A673 (cell line): ENCODE measurements at regions not wholly inside any gene's neighbourhood (a gene's known extent, or its start where the extent isn't known, plus 50 kb on each side); places are given as distances from the start of the nearest gene placed in this dataset.

Source experiments
- BruUV-seq: library from RNA; stranded (reverse); fragments of 400-500 nt; replicated peaks from 2 replicates; lab custom pipeline; 2021; lab: Mats Ljungman, UMichigan
- CTCF ChIA-PET: fragments of 300-600 bp; sonication (Branson Sonifier 250); formaldehyde crosslinking; loops from one replicate; lab custom pipeline; 2022; ENCODE audit warnings: antibody characterized with exemption; lab: Charles Lee
- POLR2A ChIA-PET: fragments of 300-600 bp; sonication (Branson Sonifier 250); formaldehyde crosslinking; loops from one replicate; lab custom pipeline; 2022; ENCODE audit warnings: antibody characterized with exemption; ENCODE audit not compliant: low non-redundant PET; lab: Charles Lee
- DNase-seq: peaks from one replicate; pipeline ENCODE4 v3.0.0-alpha.2; 2015; ENCODE audit warnings: low spot score
- H3K27ac ChIP-seq: fragments of 200-600 bp; sonication (generic); 2 replicates; pipeline ENCODE4 v1.5.1; 2016; ENCODE audit warnings: mixed run types, low read depth, mild to moderate bottlenecking, mixed read lengths, antibody characterized with exemption, low read length; ENCODE audit not compliant: poor library complexity, severe bottlenecking
- H3K27me3 ChIP-seq: fragments of 200-600 bp; sonication (generic); replicated peaks from 2 replicates; pipeline ENCODE4 v1.6.1; 2017; ENCODE audit warnings: mixed run types, low read depth, mild to moderate bottlenecking, mixed read lengths, antibody characterized with exemption, low read length; ENCODE audit not compliant: insufficient read depth, poor library complexity
- H3K36me3 ChIP-seq: fragments of 200-600 bp; sonication (generic); 2 replicates; pipeline ENCODE4 v1.6.1; 2016; ENCODE audit warnings: mixed run types, mild to moderate bottlenecking, mixed read lengths, antibody characterized with exemption, low read length; ENCODE audit not compliant: insufficient read depth, poor library complexity, severe bottlenecking
- H3K4me1 ChIP-seq: fragments of 200-600 bp; sonication (generic); 2 replicates; pipeline ENCODE4 v1.6.1; 2017; ENCODE audit warnings: mixed run types, mild to moderate bottlenecking, mixed read lengths, antibody characterized with exemption, low read length; ENCODE audit not compliant: insufficient read depth, poor library complexity, severe bottlenecking
- H3K4me3 ChIP-seq: fragments of 200-600 bp; sonication (generic); 2 replicates; pipeline ENCODE4 v1.5.1; 2016; ENCODE audit warnings: low read depth, mixed run types, mild to moderate bottlenecking, mixed read lengths, low read length; ENCODE audit not compliant: poor library complexity, severe bottlenecking
- H3K9me3 ChIP-seq: fragments of 200-600 bp; sonication (generic); 2 replicates; pipeline ENCODE4 v1.6.1; 2016; ENCODE audit warnings: mixed run types, low read depth, mild to moderate bottlenecking, mixed read lengths, antibody characterized with exemption, low read length; ENCODE audit not compliant: poor library complexity, severe bottlenecking
- CTCF ChIP-seq: fragments of 300-800, 200-600 bp; sonication (generic); conservative IDR thresholded peaks from 2 replicates; pipeline ENCODE4 v1.5.1; 2017; ENCODE audit warnings: low read depth, mild to moderate bottlenecking, antibody characterized with exemption, low read length, moderate library complexity, mixed read lengths
- EZH2 ChIP-seq: fragments of 200-600 bp; sonication (generic); IDR thresholded peaks from 2 replicates; pipeline ENCODE4 v1.6.1; 2017; ENCODE audit warnings: borderline replicate concordance, low read depth, mild to moderate bottlenecking, mixed read lengths, antibody characterized with exemption, low read length; ENCODE audit not compliant: poor library complexity, severe bottlenecking
- intact Hi-C: fragments of 100-400 bp; cut with micrococcal nuclease; formaldehyde crosslinking; loops from one replicate; pipeline ENCODE4 v1.10.0; 2022; ENCODE audit not compliant: unreplicated experiment

DNA sequence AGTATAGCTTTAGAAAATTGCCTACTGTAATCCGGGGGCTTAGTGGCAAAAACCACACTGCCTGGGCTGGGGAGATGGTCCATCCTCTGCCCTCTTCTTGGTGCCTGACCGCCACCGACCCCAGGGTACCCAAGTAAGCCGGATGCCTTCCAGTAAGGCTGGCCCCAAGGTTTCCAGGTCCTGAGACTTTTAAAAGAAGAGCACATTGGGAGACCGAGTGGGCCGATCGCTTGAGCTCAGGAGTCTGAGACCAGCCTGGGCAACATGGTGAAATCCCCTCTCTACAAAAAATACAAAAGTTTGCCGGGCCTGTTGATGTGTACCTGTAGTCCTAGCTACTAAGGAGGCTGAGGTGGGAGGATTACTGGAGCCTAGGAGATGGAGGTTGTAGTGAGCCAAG lies 406.7 kb upstream of the IRX4 start:
- POLR2A ChIA-PET, result no interaction called here
- Histone ChIP-seq H3K27me3 (no peaks in the 10 kb centered on the region), H3K9me3 (peaks cover 10% of the 10 kb centered on the region), H3K4me3 (no peak overlapping the region), H3K27ac (no peak overlapping the region), H3K4me1 (no peaks in the 10 kb centered on the region), H3K36me3 (no peaks in the 10 kb centered on the region)
- no TSS peak for BruUV-seq
- TF ChIP-seq EZH2, result no peak
- no peak for TF ChIP-seq CTCF
- intact Hi-C loops, result no loop called here
- no peak for DNase-seq
- CTCF ChIA-PET, result no interaction called here

DNA sequence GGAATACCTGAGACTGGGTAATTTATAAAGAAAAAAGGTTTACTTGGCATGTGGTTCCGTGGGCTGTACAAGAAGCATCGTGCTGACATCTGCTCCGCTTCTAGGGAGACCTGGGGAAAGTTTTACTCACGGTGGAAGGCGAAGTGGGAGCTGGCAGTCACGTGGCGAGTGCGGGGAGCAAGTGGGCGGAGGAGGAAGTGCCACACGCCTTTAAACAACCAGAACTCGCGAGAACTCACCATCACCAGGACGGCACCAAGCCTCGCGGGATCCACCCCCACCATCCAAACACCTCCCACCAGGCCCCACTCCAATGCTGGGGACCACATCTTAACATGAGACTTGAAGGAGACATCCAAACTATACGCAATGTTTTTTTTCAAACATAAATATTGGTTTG lies 406.2 kb upstream of the IRX4 start:
- H3K27ac ChIP-seq, result no peak overlapping the region
- BruUV-seq, result no TSS peak
- ChIA-PET CTCF (no interaction called here), POLR2A (no interaction called here)
- peaks cover 10% of the 10 kb centered on the region for H3K9me3 ChIP-seq
- H3K27me3 ChIP-seq, result no peaks in the 10 kb centered on the region
- no peaks in the 10 kb centered on the region for H3K4me1 ChIP-seq
- DNase-seq, result no peak
- no peak overlapping the region for H3K4me3 ChIP-seq
- H3K36me3 ChIP-seq, result no peaks in the 10 kb centered on the region
- intact Hi-C loops, result no loop called here
- no peak for TF ChIP-seq EZH2

DNA sequence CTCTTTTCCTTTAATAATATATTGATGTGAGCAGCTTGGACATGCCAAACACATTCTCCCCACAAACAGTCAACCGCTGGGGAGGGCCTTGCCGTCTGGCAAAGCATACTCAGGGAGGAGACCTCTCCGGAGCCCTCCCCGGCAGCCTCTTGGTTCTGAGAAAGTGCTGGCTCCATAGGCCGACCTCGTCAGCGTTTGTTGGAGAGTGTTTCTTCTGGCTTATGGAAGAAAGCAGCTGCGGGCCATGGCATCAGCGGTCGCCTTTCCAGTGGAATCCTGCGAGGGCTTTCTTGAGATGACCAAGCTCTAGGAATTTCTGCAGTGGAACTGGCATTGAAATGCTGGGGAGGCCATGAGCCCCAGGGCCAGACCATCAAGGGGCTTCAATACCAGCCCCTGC lies 405.7 kb upstream of the IRX4 start:
- ChIA-PET POLR2A (no interaction called here), CTCF (no interaction called here)
- intact Hi-C loops, result no loop called here

More for the DNA sequence above, 405.7 kb upstream of the IRX4 start:
- Histone ChIP-seq H3K9me3 (peaks cover 10% of the 10 kb centered on the region), H3K4me1 (no peaks in the 10 kb centered on the region), H3K27me3 (no peaks in the 10 kb centered on the region), H3K36me3 (no peaks in the 10 kb centered on the region), H3K27ac (no peak overlapping the region), H3K4me3 (no peak overlapping the region)
- no peak for TF ChIP-seq EZH2
- no peak for TF ChIP-seq CTCF
- BruUV-seq, result no TSS peak
- no peak for DNase-seq
